ENCODE measurements at regions not wholly inside any gene's neighbourhood (a gene's known extent, or its start where the extent isn't known, plus 50 kb on each side); places are given as distances from the start of the nearest gene placed in this dataset.

DNA sequence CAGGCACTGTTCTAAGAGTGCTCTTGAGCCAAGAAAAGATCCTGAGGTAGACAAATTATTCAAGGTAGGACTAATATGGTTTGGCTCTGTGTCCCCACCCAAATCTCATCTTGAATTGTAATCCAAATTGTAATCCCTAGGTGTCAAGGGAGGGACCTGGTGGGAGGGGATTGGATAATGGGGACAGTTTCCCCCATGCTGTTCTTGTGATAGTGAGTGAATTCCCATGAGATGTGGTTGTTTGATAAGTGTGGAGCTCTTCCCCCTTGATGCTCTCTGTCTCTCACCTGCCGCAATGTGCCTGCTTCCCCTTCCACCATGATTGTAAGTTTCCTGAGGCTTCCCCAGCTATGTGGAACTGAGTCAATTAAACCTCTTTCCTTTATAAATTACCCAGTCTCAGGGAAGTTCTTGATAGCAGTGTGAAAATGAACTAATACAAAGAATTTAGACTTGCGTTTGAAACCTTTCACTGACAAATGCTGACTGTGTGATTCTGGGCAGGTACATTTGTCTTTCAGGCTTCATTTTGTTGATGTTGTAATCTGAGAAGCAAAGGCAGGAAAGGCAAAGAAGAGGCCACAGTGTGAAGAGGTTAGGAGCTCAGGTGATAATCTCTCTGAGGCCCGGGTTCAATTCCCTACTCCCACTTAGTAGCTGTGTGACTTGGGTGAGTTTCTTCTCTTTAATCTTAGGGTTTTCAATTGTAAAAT lies 115.8 kb upstream of the PAX6 start:
- TF ChIP-seq CTCF (conservative IDR thresholded peaks at IDR 0.05 in 1 of 2, IDR thresholded peaks at IDR 0.05 in 1 of 2; ENCODE audit: low read depth in 1 of 2, low read length in 2 of 2): no peak
- TF ChIP-seq EZH2 (IDR thresholded peaks at IDR 0.05; ENCODE audit: low read length, missing control alignments): no peak
- H4K20me1 ChIP-seq (ENCODE audit: control insufficient read depth, extremely low read depth, insufficient read depth, low read length): no peaks in the 10 kb centered on the region
- H2AFZ ChIP-seq (ENCODE audit: low read length): no peak overlapping the region
- H3K9ac ChIP-seq (ENCODE audit: insufficient read depth, low read length): no peak overlapping the region
- no peak overlapping the region for H3K4me2 ChIP-seq (ENCODE audit: extremely low read depth, insufficient read depth, low read length)
- no peaks in the 10 kb centered on the region for H3K4me1 ChIP-seq (ENCODE audit: control insufficient read depth, extremely low read depth, insufficient read depth, low read length)
- no peak overlapping the region for H3K4me3 ChIP-seq (replicated peaks in 1 of 4; ENCODE audit: control extremely low read depth in 1 of 4, insufficient read depth in 1 of 4, low read depth in 3 of 4, low read length in 4 of 4)
- peaks cover 6% of the 10 kb centered on the region for H3K27me3 ChIP-seq (ENCODE audit: control insufficient read depth, insufficient read depth, low read length)
- no peak for DNase-seq (ENCODE audit: low read depth in 2 of 2)
- H3K79me2 ChIP-seq (ENCODE audit: control insufficient read depth, insufficient read depth, low read length): no peaks in the 10 kb centered on the region
- H3K27ac ChIP-seq (ENCODE audit: insufficient read depth, low read length): no peak overlapping the region
- H3K9me3 ChIP-seq (ENCODE audit: control insufficient read depth, insufficient read depth, low read depth, low read length): no peaks in the 10 kb centered on the region
- H3K36me3 ChIP-seq (ENCODE audit: control insufficient read depth, insufficient read depth, low read length): no peaks in the 10 kb centered on the region

DNA sequence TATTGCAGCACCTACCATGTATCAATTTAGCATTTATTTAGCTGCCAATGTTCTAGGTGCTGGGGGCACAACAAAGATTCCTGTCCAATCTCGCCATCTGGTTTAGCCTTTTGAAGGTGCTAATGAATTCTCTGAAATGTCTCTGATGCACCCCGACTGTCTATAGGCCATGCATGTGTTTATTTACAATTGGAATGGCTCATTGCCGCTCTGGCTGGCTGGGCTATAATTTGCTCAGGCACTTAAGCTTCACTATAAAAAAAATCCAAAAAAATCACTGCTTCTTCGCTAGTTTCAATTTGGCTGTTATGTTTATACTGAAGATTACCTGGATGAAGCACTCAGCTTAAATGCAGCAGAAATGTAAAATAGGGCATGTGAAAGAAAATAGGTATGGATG lies 115.0 kb upstream of the PAX6 start:
- TF ChIP-seq CTCF (conservative IDR thresholded peaks at IDR 0.05 in 1 of 2, IDR thresholded peaks at IDR 0.05 in 1 of 2; ENCODE audit: low read depth in 1 of 2, low read length in 2 of 2) (no peak), EZH2 (IDR thresholded peaks at IDR 0.05; ENCODE audit: low read length, missing control alignments) (no peak)
- Histone ChIP-seq H3K4me3 (replicated peaks in 1 of 4; ENCODE audit: control extremely low read depth in 1 of 4, insufficient read depth in 1 of 4, low read depth in 3 of 4, low read length in 4 of 4) (no peak overlapping the region), H3K36me3 (ENCODE audit: control insufficient read depth, insufficient read depth, low read length) (no peaks in the 10 kb centered on the region), H3K4me2 (ENCODE audit: extremely low read depth, insufficient read depth, low read length) (no peak overlapping the region), H3K27me3 (ENCODE audit: control insufficient read depth, insufficient read depth, low read length) (peaks cover 6% of the 10 kb centered on the region), H3K27ac (ENCODE audit: insufficient read depth, low read length) (no peak overlapping the region), H3K9ac (ENCODE audit: insufficient read depth, low read length) (no peak overlapping the region), H3K4me1 (ENCODE audit: control insufficient read depth, extremely low read depth, insufficient read depth, low read length) (no peaks in the 10 kb centered on the region), H4K20me1 (ENCODE audit: control insufficient read depth, extremely low read depth, insufficient read depth, low read length) (no peaks in the 10 kb centered on the region), H3K9me3 (ENCODE audit: control insufficient read depth, insufficient read depth, low read depth, low read length) (no peaks in the 10 kb centered on the region), H3K79me2 (ENCODE audit: control insufficient read depth, insufficient read depth, low read length) (no peaks in the 10 kb centered on the region), H2AFZ (ENCODE audit: low read length) (no peak overlapping the region)
- no peak for DNase-seq (ENCODE audit: low read depth in 2 of 2)

GRCh38 chr11:31922450-31922849 lies 111.3 kb upstream of the PAX6 start:
- H3K79me2 ChIP-seq (ENCODE audit: control insufficient read depth, insufficient read depth, low read length): no peaks in the 10 kb centered on the region
- H3K4me3 ChIP-seq (replicated peaks in 1 of 4; ENCODE audit: control extremely low read depth in 1 of 4, insufficient read depth in 1 of 4, low read depth in 3 of 4, low read length in 4 of 4): no peak overlapping the region
- TF ChIP-seq EZH2 (IDR thresholded peaks at IDR 0.05; ENCODE audit: low read length, missing control alignments): no peak
- no peak for TF ChIP-seq CTCF (conservative IDR thresholded peaks at IDR 0.05 in 1 of 2, IDR thresholded peaks at IDR 0.05 in 1 of 2; ENCODE audit: low read depth in 1 of 2, low read length in 2 of 2)
- H4K20me1 ChIP-seq (ENCODE audit: control insufficient read depth, extremely low read depth, insufficient read depth, low read length): no peaks in the 10 kb centered on the region
- H2AFZ ChIP-seq (ENCODE audit: low read length): no peak overlapping the region
- no peaks in the 10 kb centered on the region for H3K9me3 ChIP-seq (ENCODE audit: control insufficient read depth, insufficient read depth, low read depth, low read length)
- no peaks in the 10 kb centered on the region for H3K36me3 ChIP-seq (ENCODE audit: control insufficient read depth, insufficient read depth, low read length)
- no peak overlapping the region for H3K27ac ChIP-seq (ENCODE audit: insufficient read depth, low read length)
- peaks cover 4% of the 10 kb centered on the region for H3K27me3 ChIP-seq (ENCODE audit: control insufficient read depth, insufficient read depth, low read length)
- H3K4me1 ChIP-seq (ENCODE audit: control insufficient read depth, extremely low read depth, insufficient read depth, low read length): no peaks in the 10 kb centered on the region
- H3K9ac ChIP-seq (ENCODE audit: insufficient read depth, low read length): no peak overlapping the region
- H3K4me2 ChIP-seq (ENCODE audit: extremely low read depth, insufficient read depth, low read length): no peak overlapping the region
- DNase-seq (ENCODE audit: low read depth in 2 of 2): no peak
